ENCODE measurements at regions not wholly inside any gene's neighbourhood (a gene's known extent, or its start where the extent isn't known, plus 50 kb on each side); places are given as distances from the start of the nearest gene placed in this dataset.

GRCh38 chr12:47570151-47570550, 135.7 kb downstream of the RPAP3 start:
- TF ChIP-seq CTCF (conservative IDR thresholded peaks at IDR 0.05; ENCODE audit: low read depth, low read length), result no peak
- TF ChIP-seq POLR2A (IDR thresholded peaks at IDR 0.05; ENCODE audit: low read depth, low read length), result no peak
- TF ChIP-seq RAD21 (IDR thresholded peaks at IDR 0.05; ENCODE audit: low read length), result no peak
- no peak for TF ChIP-seq BHLHE40 (IDR thresholded peaks at IDR 0.05; ENCODE audit: low read depth, low read length)
- no peak for TF ChIP-seq MAZ (IDR thresholded peaks at IDR 0.05; ENCODE audit: borderline replicate concordance, low read depth, low read length)
- TF ChIP-seq NFE2L2 (IDR thresholded peaks at IDR 0.05; ENCODE audit: low read depth, low read length), result no peak
